Stimulated activated CD8-positive, alpha-beta memory T cell treated with anti-CD3 and anti-CD28 coated beads, Interleukin-2, amount 100 ng/mL, for 48 hours (primary cell): ENCODE measurements at regions not wholly inside any gene's neighbourhood (a gene's known extent, or its start where the extent isn't known, plus 50 kb on each side); places are given as distances from the start of the nearest gene placed in this dataset.

ENCODE experiments used
- DNase-seq, 2 donors: peaks; one replicate each; pipeline ENCODE4 v3.0.0-alpha.2; 2020; ENCODE audit warnings: low read depth in 2 of 2

DNA sequence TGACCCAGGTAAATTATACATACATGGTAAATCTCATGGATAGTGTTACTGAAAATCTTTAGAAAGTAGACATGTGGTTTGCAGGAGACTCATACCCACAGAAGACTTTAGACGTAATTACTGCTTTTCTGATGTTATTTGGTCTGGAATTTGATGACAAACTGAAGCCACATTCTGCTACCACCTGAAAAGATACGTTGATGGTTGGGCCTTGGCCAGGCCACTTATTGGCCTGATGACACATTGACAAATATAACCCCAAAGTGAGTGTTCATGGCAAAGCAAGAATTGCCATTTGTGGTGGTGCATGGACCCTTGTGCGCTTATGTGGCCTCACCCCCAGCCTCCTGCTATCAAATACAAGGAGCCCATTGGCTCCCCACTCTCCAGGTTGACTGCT lies 155.6 kb downstream of the METTL4 start:
- no peak for DNase-seq

DNA sequence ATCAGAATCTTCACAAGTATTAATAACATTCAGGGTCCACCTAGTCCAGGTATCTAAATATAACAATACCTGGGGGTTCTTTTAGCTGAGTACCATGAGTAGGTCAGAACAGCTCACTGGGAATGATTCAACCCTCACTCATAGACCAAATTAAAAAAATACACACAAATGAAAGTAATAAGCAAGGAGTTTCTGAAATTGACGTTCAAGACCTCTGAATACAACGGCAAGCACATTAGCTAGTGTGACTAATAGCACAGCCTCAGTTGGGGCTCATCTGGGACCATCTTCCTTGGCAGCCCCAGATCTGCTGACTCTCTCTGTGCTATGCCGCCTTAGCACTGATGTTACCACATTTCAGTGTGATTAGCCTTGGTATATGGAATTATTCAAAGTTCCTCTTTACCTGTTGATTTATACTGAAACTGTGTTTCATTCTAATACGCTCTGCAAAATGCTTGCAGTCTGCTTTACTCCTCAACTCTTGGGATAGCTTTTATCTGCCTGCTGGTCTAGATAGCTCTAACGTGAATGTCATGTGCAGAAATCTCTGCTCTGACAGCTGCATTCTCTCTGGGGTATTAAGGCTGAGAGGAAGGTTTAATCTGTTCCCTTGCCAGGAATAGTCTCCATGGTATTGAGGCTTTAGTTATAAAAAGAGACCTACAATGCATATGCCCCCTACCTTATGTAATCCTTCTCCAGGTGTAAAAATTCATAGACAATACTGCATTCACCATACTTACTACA lies 153.3 kb downstream of the METTL4 start:
- DNase-seq = no peak

DNA sequence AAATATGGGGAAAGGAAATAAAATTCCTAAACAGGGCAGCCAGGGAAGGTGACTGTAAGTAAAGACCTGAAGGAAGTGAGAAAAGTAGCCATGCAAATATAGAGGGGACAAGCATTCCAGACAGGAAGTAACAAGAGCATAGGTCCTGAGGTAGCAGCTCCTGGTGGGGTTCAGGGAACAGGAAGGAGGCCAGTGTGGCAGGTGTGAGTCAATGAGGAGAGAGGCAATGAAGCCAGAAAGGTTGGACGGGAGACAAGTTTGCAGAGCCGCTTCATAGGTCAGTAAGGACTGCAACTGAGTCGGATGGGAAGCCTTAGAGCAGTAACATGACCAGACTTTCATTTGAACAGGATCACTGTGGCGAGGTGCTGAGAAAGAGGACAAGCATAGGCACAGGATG lies 150.9 kb downstream of the METTL4 start:
- DNase-seq = no peak

DNA sequence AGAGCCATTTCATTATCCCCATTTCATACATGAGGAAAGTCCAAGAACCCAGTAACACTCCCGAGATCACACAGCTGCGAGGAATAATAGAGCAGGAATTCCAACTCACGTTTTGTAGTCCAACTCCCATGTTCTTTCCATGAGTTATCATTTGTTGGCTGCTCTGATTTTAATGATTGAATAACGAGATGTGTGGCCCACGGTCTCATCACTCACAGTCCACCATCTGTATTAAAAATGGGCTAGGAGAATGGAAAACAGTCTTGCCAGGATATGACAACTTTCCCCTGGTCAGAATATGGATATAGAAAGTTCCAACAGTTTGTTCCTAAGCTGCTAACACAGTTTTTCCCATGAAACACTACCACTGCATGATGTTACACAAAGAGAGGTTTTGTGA lies 147.5 kb downstream of the METTL4 start:
- no peak for DNase-seq

DNA sequence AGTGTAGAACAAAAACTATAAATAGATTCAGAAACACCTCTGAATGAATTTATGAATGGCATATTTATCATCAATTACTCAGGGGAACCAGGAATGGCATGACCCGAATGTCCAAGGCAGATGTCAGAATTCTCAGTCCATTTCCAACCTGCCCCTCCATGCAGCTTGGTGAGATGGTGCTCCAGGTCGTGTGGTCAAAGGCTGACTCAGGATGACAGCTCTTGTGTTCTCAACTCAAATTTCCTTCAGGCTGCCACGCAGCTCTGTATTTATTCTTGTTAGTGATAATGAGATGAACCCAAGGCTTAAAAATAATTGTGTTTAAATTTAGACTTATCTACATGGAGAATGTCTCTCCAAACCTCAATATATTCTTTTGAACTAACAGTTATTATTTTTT lies 146.9 kb downstream of the METTL4 start:
- DNase-seq = no peak

DNA sequence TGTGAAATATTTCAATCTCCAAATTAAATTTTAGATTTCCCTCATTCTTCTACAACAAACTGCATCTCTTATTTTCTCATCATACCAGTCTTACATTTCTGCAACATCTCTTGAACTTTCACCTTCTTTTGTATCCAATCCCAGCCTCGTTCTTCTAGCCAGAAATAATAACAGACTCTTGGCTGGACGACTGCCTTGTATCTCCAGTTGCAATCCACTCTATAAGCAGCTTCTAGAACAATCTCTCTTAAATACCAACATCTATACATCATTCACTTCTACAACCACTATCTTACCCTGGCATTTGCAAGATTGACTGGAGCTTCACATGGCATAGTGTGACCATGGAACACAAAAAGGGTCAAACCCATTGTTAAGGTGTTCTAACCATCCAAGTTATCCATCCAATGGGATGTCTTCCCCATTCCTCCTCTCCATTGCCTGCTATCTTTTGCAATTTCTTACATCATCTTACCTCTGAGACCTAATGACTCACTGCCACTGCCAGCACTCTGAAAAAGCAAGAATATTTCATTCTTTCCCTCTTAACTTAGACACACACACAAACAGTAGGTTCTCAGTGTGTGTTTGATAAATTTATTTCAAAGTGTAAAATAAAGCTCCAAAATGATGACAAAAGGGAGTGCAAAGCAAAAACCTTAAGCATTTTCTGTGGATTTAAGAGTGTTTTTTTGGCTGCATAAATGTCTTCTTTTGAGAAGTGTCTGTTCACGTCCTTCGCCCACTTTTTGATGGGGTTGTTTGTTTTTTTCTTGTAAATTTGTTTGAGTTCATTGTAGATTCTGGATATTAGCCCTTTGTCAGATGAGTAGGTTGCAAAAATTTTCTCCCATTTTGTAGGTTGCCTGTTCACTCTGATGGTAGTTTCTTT lies 145.6 kb downstream of the METTL4 start:
- no peak for DNase-seq

DNA sequence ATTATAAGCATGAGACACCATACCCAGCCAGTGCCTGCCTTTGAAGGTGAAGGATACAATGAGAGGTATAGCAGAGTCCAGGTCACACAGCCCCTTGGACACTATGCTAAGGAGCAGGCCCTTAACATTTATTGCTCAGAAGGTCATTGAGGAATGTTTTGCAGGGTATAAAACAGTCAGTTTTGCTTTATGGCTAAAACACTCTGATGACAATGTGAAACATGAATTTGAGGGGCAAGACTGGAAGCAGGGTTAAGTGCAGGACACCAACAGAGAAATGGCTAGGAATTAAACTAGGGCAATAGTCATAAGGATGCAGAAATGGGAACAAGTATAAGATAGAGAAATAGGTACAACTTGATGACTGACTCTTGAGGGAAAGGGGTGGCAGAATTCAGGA lies 141.1 kb downstream of the METTL4 start:
- no peak for DNase-seq

DNA sequence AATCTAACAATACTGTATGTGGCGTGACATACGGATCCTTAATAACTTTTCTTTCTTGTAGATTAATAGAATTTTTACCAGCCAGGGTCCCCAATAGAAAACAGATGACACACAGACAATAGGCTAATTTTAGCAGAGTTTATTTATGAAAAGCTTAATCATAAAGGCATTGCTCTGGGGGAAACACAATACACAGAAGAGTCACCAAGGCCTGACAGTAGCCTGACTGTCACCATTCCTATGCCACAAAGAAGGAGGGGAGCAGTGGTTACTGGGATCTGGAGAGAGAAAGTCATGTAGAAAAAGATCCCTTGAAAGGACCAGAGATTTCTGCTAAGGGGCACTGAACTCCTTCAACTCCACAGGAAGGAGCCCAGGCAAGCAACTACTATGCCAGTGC lies 139.5 kb downstream of the METTL4 start:
- DNase-seq = no peak

DNA sequence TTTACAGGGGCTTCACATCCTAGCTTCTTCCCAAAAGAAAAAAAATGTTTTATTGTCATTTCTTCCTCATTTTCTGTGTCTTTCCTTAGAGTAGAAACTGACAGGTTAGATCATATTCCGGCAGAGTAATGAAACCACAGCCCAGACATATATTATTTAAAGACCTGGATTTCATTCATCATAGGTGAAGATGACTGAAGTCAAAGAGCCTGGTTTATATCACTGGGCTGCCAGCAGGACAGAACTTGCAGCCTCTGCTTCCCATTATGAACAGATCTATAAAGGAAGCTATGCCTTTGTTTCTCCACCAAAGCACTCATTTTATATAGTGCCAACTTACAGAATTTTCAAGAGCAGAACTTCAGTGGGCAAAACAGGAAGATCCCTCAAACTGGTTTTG lies 137.9 kb downstream of the METTL4 start:
- DNase-seq = no peak

DNA sequence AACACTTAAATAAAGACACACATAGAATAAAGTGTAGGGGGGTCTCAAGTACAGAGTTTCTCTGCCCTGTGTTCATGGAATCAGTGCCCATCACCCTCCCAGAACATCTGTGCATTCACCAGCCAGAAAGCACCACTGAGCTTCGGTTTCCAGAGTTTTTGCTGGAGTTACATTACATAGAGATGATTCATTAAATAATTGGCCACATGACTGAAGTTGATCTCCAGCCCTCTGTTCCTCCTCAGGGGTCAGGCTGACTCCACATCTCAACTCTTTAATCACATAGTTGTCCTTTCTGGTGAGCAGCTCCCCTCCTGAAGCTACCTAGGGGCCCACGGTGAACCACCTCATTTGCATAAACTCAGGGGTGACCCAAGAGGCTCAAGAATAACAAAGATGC lies 129.8 kb downstream of the METTL4 start:
- no peak for DNase-seq

DNA sequence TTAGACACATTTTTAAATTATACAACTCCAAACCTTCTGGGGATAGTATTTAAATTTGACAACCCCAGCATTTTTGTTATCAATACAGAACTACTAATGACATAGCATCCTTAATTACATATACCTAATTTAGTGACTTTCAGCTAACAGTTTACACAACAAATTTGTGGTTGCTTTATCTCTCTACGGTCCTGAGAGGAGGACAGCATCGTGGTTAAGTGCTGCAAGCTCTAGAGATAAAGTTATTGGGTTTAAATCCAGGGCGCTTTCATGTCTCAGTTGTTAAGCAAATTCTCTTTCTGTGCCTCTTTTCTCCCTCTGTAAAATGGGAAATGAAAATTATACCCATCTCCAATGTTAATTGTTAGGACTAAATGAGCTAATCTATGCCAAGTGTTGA lies 129.3 kb downstream of the METTL4 start:
- DNase-seq = no peak

DNA sequence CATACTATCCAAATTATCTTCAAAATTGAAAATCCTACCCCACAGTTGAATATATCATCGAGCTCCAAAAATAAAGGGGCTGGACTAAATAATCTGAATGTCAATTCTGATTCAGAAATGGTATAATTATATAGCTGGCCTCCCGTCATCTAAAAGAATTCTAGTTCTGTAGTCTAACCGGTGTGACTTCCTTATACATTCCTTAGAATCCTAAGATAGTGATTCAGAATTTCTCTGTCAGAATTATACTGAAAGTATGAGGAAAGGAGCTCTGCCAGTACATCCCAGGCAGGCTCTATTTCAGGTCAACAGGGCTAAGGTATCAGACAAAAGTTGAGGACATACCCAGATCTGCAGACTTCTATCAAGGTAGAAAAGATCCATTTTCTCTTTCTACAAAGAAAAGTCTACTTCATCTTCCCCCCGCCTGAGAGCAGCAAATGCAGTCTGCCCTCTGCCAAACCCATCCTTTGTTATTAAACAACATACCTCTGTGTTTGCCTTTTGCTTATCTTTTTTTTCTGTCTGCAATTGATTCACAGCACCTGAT lies 128.5 kb downstream of the METTL4 start:
- no peak for DNase-seq

DNA sequence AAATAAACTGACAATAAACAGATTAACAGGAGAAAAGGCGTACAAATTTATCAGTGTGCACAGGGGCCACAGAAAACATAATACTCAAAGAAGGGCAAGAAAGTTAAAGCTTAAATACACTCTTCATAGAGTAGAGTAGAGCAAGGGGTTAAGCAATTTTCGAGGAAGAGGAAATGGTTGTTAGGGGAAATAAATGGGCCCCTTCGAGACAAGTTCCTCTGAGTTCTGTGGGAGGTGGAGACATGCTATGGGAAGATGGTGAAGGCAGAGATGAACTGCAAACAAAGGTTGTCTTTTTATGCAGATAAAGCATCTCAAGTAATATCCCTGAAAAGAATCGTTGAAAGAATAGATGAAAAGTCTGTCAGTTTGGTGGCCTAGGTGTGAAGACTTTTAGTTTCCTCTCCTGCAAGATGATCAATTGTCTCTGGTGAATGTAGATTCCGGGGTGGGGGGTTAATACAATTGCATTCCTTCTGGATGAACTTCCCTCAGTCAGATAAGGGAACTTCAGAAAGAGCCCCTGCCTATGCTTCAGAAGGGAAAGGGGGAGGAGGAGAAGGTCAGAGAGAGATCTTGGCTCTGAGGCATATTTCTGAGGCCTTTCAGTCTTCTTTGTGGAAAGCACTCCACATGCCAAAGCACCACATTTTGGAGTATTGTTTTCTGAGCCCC lies 127.0 kb downstream of the METTL4 start:
- DNase-seq = no peak

DNA sequence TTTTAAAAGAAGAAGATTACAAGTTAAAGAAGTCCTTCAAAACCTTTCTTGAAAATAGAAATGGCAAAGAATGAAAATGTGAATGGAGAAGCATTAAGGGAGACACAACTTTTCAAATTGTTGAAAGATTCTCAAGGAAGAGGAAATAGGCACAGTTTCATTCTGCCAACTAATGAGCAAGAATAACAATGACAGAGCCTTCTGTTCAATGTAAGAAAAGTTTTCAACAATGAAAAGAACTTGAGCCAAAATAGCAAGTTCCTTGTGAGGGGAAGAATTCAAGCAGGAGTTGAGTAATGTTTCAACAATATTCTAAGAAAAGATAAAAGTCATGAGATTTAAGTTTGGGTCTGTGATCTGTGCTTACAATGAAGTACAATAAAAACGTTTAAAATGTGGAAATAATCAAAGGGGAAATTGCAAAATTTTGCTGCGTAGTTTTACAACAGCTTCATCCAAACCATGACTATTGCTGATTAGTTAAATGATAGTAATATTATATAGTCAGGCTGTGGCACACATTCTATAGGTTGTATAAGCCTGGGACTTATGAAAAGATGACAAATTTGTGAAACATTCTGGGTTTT lies 122.6 kb downstream of the METTL4 start:
- DNase-seq = no peak

DNA sequence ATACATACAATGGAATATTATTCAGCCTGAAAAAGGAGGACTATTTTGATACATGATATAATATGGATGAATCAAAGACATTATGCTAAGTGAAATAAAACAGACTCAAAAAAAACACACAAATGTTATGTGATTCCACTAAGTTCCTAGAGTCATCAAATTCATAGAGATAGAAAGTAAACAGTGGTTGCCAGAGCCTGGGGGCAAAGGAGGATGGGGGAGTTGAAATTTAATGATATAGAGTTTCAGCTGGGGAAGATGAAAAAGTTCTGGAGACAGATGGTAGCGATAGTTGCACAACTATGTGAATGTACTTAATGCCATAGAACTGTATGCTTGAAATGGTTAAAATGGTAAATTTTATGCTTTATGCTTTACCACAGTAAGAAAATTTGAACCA lies 119.7 kb downstream of the METTL4 start:
- no peak for DNase-seq

DNA sequence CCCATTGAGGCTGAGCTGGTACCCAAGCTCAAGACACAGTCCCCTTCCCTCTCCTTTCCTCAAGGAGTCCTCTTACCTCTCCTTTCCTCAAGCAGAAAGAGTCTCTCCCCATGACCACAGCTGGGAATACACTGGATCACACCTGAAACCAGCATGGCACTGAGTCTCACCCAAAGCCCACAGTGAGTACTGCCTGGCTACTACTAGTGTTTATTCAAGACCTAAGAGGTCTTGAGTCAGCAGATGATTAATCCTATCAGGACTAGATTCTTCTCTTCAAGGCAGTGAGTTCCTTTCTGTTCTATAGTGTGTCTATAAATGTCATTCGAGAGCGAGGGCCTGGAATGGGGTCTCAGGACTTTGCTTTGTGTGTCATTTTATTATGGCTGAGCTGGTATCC lies 111.4 kb downstream of the METTL4 start:
- DNase-seq = no peak

DNA sequence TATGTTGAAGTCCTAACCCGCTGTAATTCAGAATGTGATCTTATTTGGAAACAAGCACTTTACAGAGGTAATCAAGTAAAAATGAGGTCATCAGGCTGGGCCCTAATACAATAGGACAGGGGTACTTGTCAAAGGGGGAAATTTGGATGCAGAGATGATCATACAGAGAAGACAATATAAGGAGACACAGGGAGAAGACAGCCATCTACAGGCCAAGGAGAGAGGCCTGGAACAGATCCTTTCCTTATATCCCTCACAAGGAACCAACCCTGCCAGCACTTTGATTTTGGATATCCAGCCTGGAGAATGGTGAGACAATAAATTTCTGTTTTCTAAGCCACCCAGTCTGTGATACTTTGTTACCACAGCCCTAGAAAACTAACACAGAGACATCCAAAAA lies 104.3 kb downstream of the METTL4 start:
- no peak for DNase-seq

DNA sequence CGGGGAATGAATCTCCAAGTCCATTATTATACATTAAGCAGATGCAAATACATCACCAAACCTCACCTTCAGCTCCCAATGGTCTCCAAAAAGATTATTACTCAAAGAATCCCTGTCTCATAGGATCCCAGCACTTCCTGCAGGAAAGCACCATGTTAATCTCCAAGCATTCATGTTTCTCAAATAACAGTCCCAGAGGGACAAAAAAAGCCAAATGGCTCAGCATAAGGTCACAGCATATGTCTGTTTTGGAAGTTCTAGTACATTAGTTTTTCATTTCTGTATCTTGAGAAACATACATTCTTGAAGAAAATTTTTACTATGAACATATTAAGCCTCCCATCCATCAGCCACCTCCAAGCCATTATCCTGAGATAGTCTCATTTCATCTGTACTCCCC lies 103.3 kb downstream of the METTL4 start:
- no peak for DNase-seq

DNA sequence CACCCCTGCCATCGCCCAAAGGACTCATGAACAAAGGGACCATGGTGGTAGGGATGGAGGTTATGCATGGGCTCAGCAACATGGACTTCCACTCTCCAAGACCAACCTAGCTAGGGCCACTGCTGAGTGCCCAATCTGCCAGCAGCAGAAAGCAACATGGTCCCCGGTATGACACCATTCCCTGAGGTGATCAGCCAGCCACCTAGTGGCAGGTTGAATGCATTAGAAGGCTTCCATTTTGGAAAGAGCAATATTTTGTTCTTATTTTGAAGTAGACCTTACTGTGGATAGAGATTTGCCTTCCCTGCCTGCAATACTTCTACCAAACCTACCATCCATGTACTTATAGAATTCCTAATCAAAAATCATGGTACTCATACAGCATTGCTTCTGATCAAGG lies 99.8 kb downstream of the METTL4 start:
- no peak for DNase-seq

DNA sequence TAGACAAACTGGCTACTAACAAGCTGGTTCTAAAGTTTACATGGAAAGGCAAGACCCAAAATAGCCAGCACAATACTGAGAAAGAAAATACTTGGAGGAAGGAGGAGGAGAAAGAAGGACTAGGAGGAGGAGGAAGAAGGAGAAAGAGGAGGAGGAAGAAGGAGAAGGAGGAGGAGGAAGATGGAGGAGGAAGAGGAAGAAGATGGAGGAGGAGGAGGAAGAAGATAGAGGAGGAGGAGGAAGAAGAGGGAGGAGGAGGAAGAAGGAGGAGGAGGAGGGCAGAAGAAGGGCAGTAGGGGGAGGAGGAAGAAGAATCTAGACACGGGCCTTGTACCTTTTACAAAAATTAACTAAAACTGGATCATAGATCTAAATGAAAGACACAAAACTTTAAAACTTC lies 92.6 kb downstream of the METTL4 start:
- DNase-seq = no peak

DNA sequence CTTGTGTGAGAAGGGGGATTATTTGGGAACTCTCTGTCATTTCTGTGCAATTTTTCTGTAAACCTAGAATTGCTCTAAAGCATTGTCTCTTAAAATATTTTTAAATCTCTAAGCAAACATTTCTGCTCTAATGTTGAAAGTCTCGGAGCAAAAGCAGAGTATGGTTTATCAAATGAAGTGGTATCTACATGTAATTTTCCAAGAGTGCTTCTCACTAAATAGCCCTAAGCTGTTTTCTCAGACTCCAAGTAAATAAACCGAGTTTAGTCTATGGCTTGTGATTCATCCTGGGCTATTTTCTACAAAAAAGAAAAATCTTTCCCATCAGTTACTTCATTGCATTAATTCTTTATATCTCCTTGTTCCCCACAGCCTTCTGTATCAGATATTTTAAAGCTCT lies 90.8 kb downstream of the METTL4 start:
- DNase-seq = no peak
